T-helper 17 cell (primary cell): ENCODE measurements at regions not wholly inside any gene's neighbourhood (a gene's known extent, or its start where the extent isn't known, plus 50 kb on each side); places are given as distances from the start of the nearest gene placed in this dataset.

Experiments
- ATAC-seq: fragments of 150-1000 bp; cut with Tn5 transposase; 2 replicates; pipeline ENCODE4 v1.10.0; 2021; ENCODE audit warnings: mild to moderate bottlenecking, moderate library complexity
- DNase-seq, 3 donors: peaks; one replicate each; pipeline versions ENCODE4 v3.0.0 to v3.0.0-alpha.2; 2020 to 2021
- H3K9me3 ChIP-seq: one replicate; pipeline ENCODE4 v1.7.0; 2013; ENCODE audit warnings: low read length, mild to moderate bottlenecking; ENCODE audit not compliant: control insufficient read depth, poor library complexity, severe bottlenecking
- H3K27ac Mint-ChIP-seq: one replicate; pipeline ENCODE4 v1.8.0; 2022; ENCODE audit warnings: mild to moderate bottlenecking, moderate library complexity, mixed read lengths
- H3K27me3 Mint-ChIP-seq: one replicate; pipeline ENCODE4 v1.8.0; 2022; ENCODE audit warnings: mixed read lengths
- H3K36me3 Mint-ChIP-seq: one replicate; pipeline ENCODE4 v1.8.0; 2022; ENCODE audit warnings: low read depth, mixed read lengths
- H3K4me1 Mint-ChIP-seq: one replicate; pipeline ENCODE4 v1.8.0; 2022; ENCODE audit warnings: mild to moderate bottlenecking, mixed read lengths
- H3K4me3 Mint-ChIP-seq: one replicate; pipeline ENCODE4 v1.8.0; 2022; ENCODE audit warnings: mild to moderate bottlenecking, moderate library complexity, mixed read lengths

DNA sequence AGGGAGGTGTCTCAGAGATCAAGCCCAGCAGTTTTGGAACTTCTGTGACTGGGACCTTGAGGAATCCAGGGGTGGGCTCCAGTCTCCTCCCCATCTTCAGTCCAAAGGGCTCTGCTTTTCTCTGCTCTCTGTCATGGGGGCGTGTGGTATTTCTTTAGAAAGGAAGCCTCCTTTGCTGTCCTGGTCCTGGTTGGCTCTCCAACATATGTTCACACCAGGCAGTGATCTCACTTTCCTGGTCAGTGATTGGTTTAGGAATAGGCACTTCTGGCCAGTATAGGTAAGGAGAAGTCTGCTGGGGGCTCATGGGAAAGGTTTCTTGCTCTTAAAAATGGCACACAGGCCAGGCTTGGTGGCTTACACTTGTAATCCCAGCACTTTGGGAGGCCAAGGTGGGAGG is 115.5 kb upstream of the HAAO start:
- H3K9me3 ChIP-seq, result no peaks in the 10 kb centered on the region
- ATAC-seq (no peak), DNase-seq (no peak)
- Mint-ChIP-seq H3K27me3 (peaks cover 44% of the 10 kb centered on the region), H3K27ac (no peak overlapping the region), H3K4me1 (peaks cover 7% of the 10 kb centered on the region), H3K4me3 (no peak overlapping the region), H3K36me3 (peaks cover 3% of the 10 kb centered on the region)

DNA sequence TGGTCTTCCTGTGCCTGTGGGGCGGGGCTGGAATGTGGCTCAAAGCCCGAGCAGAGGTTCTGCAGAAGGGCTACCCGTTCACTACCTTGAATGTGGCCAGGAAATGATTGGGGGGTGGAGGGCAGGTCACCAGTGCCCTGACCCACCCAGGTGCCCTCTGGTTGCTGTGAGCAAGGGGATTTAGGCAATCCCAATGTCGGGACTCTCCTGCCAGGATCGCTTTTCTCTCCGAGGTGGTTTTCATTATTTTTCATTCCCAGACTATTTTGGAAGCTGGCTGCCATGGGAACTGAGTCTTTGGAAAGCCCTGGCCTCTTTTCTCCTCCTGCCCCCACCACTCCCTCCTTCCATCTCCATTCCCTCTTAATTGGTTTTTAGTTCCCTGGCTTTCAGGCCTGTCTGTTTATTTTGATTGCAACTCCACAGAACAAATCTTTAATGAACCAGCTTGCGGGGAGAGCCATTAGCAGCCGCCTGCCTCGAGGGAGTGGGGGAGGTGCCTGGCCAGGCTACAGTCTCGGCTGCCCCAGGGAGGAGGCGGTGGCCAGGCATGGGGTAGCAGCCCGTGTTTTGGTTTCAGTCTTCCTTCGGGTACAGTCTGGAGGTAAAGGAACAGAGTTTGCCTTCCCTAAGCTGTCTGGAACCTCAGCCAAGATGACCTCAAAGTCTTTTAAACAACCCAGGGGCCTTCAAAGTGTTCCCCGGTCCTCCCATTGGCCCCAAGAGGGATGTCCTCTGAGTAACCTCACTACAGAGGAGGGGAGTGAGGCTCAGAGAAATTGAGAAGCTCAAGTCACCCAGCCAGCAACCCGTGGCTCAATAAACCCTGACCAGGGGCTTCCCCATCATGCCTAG is 114.4 kb upstream of the HAAO start:
- peaks cover 3% of the 10 kb centered on the region for H3K36me3 Mint-ChIP-seq
- H3K27ac Mint-ChIP-seq, result no peak overlapping the region
- peaks cover 7% of the 10 kb centered on the region for H3K4me1 Mint-ChIP-seq
- ATAC-seq, result no peak
- DNase-seq, result no peak
- H3K4me3 Mint-ChIP-seq, result no peak overlapping the region
- H3K27me3 Mint-ChIP-seq, result peaks cover 44% of the 10 kb centered on the region
- H3K9me3 ChIP-seq, result no peaks in the 10 kb centered on the region

DNA sequence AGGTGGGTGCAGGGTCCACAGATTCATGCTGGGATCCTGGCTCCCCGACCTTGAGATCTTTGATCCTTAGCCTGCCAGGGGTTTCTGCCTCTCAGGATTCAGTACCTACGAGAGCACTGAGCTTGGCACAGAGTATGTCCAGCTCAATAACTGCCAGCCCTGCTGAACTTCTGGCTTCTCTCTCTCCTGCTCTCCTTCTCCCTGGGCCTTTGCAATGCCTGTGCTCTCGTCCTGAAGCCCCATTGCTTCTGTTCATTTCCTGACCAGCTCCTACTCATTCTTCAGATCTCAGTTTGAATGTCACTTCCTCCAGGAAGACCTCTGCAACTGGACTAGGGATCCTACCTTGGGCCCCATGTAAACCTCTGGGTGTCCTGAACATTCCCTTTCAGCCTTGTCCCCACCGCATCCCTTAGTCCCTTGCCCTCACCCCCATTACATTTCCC is 113.8 kb upstream of the HAAO start:
- no peaks in the 10 kb centered on the region for H3K9me3 ChIP-seq
- Mint-ChIP-seq H3K4me1 (peaks cover 9% of the 10 kb centered on the region), H3K36me3 (peaks cover 3% of the 10 kb centered on the region), H3K4me3 (no peak overlapping the region), H3K27ac (no peak overlapping the region), H3K27me3 (peaks cover 44% of the 10 kb centered on the region)
- DNase-seq (no peak), ATAC-seq (no peak)

DNA sequence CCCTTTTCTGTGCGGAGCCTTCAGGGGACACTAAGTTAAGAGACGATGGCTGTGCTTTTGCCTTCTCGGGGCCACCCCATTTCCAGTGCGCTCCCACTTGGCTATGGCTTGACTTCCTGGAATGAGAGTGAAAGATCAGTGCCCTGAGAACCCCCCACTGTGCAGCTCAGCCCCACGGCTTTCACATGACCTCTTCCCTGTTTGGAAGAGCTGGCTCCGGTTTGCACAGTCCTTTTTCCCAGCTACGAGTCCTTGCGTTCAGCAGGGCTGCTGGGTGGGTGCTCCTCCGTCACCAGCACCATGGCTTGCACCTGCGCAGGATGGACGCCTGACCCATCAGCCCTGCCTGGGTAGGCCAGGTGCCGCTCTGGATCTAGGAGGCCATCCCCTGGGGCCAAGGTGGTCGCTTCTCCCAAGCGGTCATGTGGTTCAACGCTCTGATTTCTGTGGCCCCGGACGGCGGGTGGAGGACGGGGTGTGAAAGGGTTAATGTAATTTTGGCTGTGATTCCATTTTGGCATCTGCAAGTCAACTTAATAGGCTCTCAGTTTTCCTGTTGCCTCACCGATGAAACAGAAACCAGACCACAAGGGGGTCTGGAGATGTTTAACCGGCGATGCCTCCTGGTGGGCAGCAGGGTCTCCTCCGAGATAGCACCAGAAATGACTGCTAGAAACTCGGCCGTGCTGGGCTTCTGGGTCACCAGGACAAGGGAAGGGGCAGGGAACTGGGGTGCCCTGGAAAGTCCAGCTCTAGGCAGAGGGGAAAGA is 113.1 kb upstream of the HAAO start:
- H3K27me3 Mint-ChIP-seq, result peaks cover 46% of the 10 kb centered on the region
- H3K4me1 Mint-ChIP-seq, result peaks cover 9% of the 10 kb centered on the region
- ATAC-seq (no peak), DNase-seq (no peak)
- H3K27ac Mint-ChIP-seq, result no peak overlapping the region
- no peak overlapping the region for H3K4me3 Mint-ChIP-seq
- H3K36me3 Mint-ChIP-seq, result peaks cover 3% of the 10 kb centered on the region
- no peaks in the 10 kb centered on the region for H3K9me3 ChIP-seq

DNA sequence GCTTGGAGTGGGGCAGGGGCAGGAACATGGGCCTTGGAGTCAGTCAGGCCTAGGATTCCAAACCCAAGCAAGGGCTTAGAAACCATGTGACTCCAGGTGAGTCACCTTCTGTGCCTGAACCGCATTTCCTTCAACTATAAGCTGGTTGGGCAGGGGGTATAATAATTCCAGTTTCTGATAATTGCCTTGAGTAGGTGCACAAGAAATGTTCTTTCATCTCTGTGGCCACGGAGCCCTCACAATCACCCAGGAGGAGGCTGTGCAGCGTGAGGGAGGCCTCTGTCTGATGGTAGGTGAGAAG is 112.1 kb upstream of the HAAO start:
- Mint-ChIP-seq H3K36me3 (peaks cover 3% of the 10 kb centered on the region), H3K27ac (no peak overlapping the region), H3K4me3 (no peak overlapping the region), H3K27me3 (peaks cover 51% of the 10 kb centered on the region), H3K4me1 (peaks cover 9% of the 10 kb centered on the region)
- DNase-seq (no peak), ATAC-seq (no peak)
- no peaks in the 10 kb centered on the region for H3K9me3 ChIP-seq

DNA sequence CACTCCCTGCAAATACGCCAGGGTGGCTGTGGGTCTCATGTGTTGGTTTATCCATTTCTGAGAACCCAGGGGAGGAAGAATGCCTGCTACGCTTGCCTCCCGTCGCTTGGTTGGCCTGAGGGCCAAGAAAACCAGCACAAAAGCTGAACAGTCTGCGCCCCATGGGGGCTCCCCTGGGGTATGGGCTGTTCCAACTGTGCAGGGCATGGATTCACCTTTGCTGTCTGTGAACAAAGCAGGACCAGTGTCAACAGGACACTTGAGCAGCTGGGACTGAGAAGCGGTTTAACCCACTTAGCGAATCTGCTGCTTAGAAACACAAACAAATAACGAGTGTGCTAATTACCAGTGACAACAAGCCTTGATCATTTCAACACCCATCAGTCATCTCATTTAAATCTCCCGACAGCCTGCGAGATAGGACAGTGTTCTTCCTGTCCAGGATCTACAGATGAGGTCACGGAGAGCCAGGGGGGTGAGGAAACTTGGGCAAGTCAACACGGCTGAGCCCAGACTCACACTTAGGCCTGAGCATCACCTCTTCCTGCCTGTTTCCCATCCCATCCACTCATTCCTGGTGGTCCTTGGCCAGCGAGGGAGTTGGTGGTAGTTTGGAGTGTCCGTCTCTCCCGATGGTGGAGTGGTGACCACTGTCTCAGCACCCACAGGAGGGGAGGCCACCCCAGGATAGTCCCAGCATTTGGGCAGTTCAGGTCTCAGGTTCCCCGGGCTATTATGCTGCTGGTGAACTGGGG is 111.6 kb upstream of the HAAO start:
- Mint-ChIP-seq H3K27ac (no peak overlapping the region), H3K36me3 (peaks cover 3% of the 10 kb centered on the region), H3K4me3 (no peak overlapping the region), H3K4me1 (peaks cover 9% of the 10 kb centered on the region), H3K27me3 (peaks cover 51% of the 10 kb centered on the region)
- DNase-seq (no peak), ATAC-seq (no peak)
- H3K9me3 ChIP-seq, result no peaks in the 10 kb centered on the region

DNA sequence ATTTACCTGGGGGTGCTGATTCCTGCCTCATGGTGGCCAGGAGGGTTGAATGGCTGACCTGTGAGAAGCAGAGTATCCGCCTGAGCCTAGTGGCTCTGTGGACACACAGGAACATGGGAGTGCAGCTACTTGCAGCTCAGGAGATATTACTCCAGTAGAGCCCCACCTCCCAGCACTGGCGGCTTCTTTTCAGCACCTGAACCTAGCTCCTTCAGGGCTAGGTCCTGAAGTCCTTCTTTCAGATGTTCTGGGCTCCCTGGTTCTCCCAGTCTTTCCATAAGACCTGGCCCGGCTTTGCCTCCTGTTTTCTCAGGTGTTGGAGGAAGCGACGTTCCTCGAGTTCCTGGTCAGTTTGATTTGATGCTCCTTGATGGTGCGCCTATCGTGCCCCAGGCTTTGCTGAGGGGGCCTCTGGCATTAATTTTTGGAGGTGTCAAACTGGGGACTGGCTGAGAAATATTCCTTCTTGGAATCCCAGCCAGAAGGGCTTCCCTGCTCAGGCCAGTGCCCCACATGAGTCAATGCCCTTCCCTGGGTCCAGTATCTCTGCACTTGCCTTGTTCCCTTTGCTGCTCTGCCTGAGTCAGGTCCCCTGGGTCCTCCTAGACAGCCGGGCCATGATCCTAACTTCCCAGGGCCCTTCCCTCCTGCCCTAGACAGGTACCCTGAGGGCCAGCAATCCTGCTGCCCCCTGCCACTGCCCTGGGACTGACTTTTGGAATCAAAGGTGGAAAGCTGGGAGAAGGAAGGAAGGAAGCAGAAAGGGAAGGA is 110.7 kb upstream of the HAAO start:
- Mint-ChIP-seq H3K4me1 (peaks cover 9% of the 10 kb centered on the region), H3K27me3 (peaks cover 51% of the 10 kb centered on the region), H3K4me3 (no peak overlapping the region), H3K27ac (no peak overlapping the region), H3K36me3 (peaks cover 3% of the 10 kb centered on the region)
- DNase-seq, result no peak
- no peaks in the 10 kb centered on the region for H3K9me3 ChIP-seq
- ATAC-seq, result no peak

DNA sequence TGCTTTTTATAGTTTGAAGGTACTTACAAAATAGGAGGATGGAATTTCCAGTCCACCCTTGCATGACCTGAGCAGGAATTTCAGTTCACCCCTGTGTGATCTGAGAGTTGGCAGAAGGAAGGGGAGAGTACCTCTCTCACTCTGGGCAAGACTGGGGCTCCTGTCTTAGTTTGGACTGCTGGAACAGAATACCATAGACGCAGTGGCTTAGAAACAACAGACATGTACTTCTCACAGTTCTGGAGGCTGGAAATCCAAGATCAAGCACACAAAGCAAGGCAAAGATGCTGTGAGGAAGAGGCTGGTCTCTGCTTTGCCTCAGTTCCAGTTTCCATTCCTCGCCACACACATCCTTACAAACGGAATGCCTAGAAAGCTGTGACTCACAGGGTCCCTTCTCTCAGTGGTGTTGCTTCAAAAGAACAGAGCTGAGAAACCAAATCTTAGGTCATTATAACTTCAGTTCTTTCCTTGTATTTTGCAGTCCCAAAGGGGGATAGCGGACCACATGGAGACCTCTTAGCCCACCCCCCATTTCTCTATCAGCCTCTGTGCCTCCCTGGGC is 108.8 kb upstream of the HAAO start:
- peaks cover 38% of the 10 kb centered on the region for H3K27me3 Mint-ChIP-seq
- H3K4me1 Mint-ChIP-seq, result peaks cover 4% of the 10 kb centered on the region
- no peak for ATAC-seq
- DNase-seq, result no peak
- H3K36me3 Mint-ChIP-seq, result peaks cover 1% of the 10 kb centered on the region
- no peak overlapping the region for H3K27ac Mint-ChIP-seq
- no peaks in the 10 kb centered on the region for H3K9me3 ChIP-seq
- H3K4me3 Mint-ChIP-seq, result no peak overlapping the region

DNA sequence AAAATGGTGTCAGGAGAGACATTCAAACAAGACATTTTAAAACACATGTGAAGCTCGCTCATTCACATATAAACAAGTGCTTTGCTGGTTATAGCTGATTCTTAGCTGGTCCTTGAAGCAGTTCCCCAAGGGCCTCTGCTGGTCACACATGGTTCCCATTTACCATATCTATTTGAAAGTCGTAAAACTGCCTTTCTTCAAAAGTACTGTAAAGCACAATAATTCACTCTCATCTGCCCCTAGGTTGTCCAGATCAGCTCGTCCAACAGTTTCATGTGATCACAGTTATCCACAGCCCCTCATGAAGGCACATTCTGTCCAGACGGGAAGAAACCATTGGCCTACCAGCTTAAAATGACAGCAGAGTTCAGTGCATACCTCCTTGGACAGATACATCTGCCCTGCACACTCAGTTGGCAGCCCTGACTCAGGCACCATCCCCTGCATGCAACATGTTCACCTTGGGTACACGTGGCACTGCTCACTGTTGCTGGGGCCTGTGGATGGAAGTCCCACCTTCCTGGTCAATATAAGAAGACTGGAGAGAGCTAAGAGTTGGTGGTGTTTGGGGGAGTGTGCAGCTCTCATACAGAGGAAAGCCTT is 108.0 kb upstream of the HAAO start:
- ATAC-seq (no peak), DNase-seq (no peak)
- Mint-ChIP-seq H3K4me1 (peaks cover 4% of the 10 kb centered on the region), H3K27ac (no peak overlapping the region), H3K27me3 (peaks cover 31% of the 10 kb centered on the region), H3K4me3 (no peak overlapping the region), H3K36me3 (no peaks in the 10 kb centered on the region)
- H3K9me3 ChIP-seq, result no peaks in the 10 kb centered on the region

DNA sequence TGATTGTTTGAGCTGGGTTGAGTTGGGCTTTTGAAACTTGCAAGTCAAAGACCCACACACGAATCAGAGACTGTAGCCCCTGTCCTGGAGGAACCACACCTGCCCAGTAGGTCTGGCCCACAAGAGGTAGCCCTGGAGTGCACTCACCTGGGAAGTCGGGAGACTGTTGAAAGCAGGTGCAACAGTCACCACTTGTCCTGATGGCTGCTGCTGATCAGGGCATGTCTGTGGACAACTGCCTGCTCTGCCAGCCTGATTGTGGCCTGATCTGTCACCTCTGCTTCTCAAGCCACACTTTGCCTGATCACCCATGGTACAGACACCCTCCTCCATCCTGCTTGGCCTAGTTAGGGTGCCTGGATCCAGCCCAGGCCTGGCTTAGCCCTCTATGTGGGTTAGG is 105.0 kb upstream of the HAAO start:
- H3K9me3 ChIP-seq, result no peaks in the 10 kb centered on the region
- DNase-seq (no peak), ATAC-seq (no peak)
- Mint-ChIP-seq H3K4me1 (peaks cover 4% of the 10 kb centered on the region), H3K4me3 (no peak overlapping the region), H3K27ac (no peak overlapping the region), H3K27me3 (peaks cover 28% of the 10 kb centered on the region), H3K36me3 (no peaks in the 10 kb centered on the region)

DNA sequence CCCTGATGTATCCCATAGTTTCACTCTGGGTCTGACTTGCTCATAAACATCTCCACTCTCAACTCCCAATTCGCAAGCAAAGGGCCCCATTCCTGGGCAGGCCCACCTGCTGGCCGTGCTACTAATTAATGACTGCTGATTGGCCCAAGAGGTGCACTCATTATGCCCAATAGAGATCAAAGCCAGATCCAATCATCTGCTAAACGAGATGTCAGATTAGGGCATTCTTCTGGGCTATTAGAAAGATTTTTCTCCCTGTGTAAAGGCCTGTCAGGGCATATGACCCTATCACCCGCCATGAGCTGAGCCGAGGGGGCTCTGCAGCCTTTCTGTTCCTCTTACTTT is 103.4 kb upstream of the HAAO start:
- no peaks in the 10 kb centered on the region for H3K9me3 ChIP-seq
- peaks cover 2% of the 10 kb centered on the region for H3K4me1 Mint-ChIP-seq

DNA sequence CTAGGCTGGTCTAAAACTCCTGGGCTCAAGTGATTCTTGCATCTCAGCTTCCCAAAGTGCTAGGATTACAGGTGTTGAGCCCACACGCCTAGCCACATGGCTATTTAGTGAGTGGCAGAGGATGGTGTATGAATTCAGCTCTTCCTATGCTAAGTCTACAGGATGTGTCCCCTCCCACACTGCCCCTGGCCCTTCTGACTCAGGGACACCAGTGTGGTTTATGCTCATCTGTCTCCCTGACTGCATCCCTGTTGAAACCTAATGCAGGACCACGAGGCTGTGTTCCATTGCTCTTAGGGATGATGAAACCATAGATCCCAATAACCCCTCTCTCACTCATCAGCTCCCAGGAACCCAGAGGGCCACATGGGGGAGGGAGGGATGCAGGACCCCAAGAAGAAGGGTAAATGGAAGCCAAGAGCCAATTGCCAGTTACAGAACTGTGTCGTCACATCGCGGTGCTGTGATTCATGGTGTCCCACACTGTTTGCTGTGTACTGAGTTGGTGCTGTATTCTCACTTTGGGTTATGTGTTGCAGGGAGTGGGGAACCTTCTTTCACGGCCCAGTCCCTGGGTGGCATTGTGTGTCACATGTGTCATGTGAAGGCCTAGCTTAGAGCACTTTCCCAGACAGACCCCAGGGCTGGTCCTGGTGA is 102.9 kb upstream of the HAAO start:
- H3K9me3 ChIP-seq, result no peaks in the 10 kb centered on the region
- no peak for ATAC-seq
- H3K4me3 Mint-ChIP-seq, result no peak overlapping the region
- H3K27me3 Mint-ChIP-seq, result peaks cover 34% of the 10 kb centered on the region
- no peak for DNase-seq
- no peaks in the 10 kb centered on the region for H3K36me3 Mint-ChIP-seq
- no peak overlapping the region for H3K27ac Mint-ChIP-seq
- peaks cover 2% of the 10 kb centered on the region for H3K4me1 Mint-ChIP-seq

More for the DNA sequence above, 103.4 kb upstream of the HAAO start:
- ATAC-seq (no peak), DNase-seq (no peak)
- Mint-ChIP-seq H3K4me3 (no peak overlapping the region), H3K27me3 (peaks cover 39% of the 10 kb centered on the region), H3K36me3 (no peaks in the 10 kb centered on the region), H3K27ac (no peak overlapping the region)
